GM23248 (cell line): ENCODE measurements at regions not wholly inside any gene's neighbourhood (a gene's known extent, or its start where the extent isn't known, plus 50 kb on each side); places are given as distances from the start of the nearest gene placed in this dataset.
"Not testable (repeated sequence)": the region's sequence is repeated elsewhere in the genome, so short reads cannot be mapped to it uniquely, and the experiment has no call there.

ENCODE experiments used
- DNase-seq: peaks from one replicate; pipeline ENCODE4 v3.0.0-alpha.2; 2015
- H2AFZ ChIP-seq: fragments of 200-600 bp; sonication (generic); 2 replicates; pipeline ENCODE4 v1.6.1; 2016; ENCODE audit warnings: antibody characterized with exemption
- H3F3A ChIP-seq: fragments of 200-600 bp; sonication (generic); 2 replicates; pipeline ENCODE4 v1.6.1; 2016; ENCODE audit warnings: mild to moderate bottlenecking, antibody characterized with exemption, mixed run types; ENCODE audit not compliant: insufficient read depth
- H3K27ac ChIP-seq: fragments of 200-600 bp; sonication (generic); 2 replicates; pipeline ENCODE4 v1.5.1; 2016; ENCODE audit warnings: mild to moderate bottlenecking
- H3K27me3 ChIP-seq: fragments of 200-600 bp; sonication (generic); replicated peaks from 2 replicates; pipeline ENCODE4 v1.6.1; 2016; ENCODE audit warnings: mild to moderate bottlenecking; ENCODE audit not compliant: insufficient read depth
- H3K36me3 ChIP-seq: fragments of 200-600 bp; sonication (generic); 2 replicates; pipeline ENCODE4 v1.6.1; 2016; ENCODE audit warnings: low read depth, mild to moderate bottlenecking
- H3K4me1 ChIP-seq: fragments of 200-600 bp; sonication (generic); 2 replicates; pipeline ENCODE4 v1.6.1; 2016; ENCODE audit warnings: mild to moderate bottlenecking; ENCODE audit not compliant: insufficient read depth
- H3K4me2 ChIP-seq: fragments of 200-600 bp; sonication (generic); one replicate; pipeline ENCODE4 v1.6.1; 2016; ENCODE audit warnings: mild to moderate bottlenecking; ENCODE audit not compliant: unreplicated experiment
- H3K4me3 ChIP-seq: fragments of 200-600 bp; sonication (generic); 2 replicates; pipeline ENCODE4 v1.5.1; 2016; ENCODE audit warnings: mild to moderate bottlenecking
- H3K79me2 ChIP-seq: fragments of 200-600 bp; sonication (generic); 2 replicates; pipeline ENCODE4 v1.6.1; 2016; ENCODE audit warnings: mild to moderate bottlenecking; ENCODE audit not compliant: insufficient read depth
- H3K9ac ChIP-seq: fragments of 200-600 bp; sonication (generic); 2 replicates; pipeline ENCODE4 v1.6.1; 2016; ENCODE audit warnings: mild to moderate bottlenecking
- H3K9me2 ChIP-seq: fragments of 200-600 bp; sonication (generic); 2 replicates; pipeline ENCODE4 v1.6.1; 2016; ENCODE audit warnings: mixed run types, mild to moderate bottlenecking, moderate library complexity; ENCODE audit not compliant: insufficient read depth
- H3K9me3 ChIP-seq: fragments of 200-600 bp; sonication (generic); one replicate; pipeline ENCODE4 v1.6.1; 2017; ENCODE audit warnings: low read depth
- H4K20me1 ChIP-seq: fragments of 200-600 bp; sonication (generic); 2 replicates; pipeline ENCODE4 v1.6.0; 2016; ENCODE audit not compliant: insufficient read depth
- EZH2 ChIP-seq: fragments of 200-600 bp; sonication (generic); IDR thresholded peaks from 2 replicates; pipeline ENCODE4 v1.6.1; 2018; ENCODE audit warnings: antibody characterized with exemption, mild to moderate bottlenecking; ENCODE audit not compliant: insufficient read depth, poor library complexity, severe bottlenecking
- EZH2phosphoT487 ChIP-seq: fragments of 200-600 bp; sonication (generic); IDR thresholded peaks from 2 replicates; pipeline ENCODE4 v1.6.1; 2018; ENCODE audit warnings: antibody characterized with exemption, moderate library complexity, mild to moderate bottlenecking, low read depth; ENCODE audit not compliant: insufficient read depth
- WGBS, 2 experiments: methylation state at CpG; one replicate each; pipeline ENCODE4 v1.1.6; 2015 to 2017; ENCODE audit warnings: low lambda C conversion rate in 2 of 2, low coverage in 1 of 2; ENCODE audit errors: missing lambda C conversion rate in 2 of 2; 5-methylcytosine and 5-hydroxymethylcytosine counted together
- in situ Hi-C: fragments of 300-500 bp; cut with MboI; formaldehyde crosslinking; loops from 2 replicates; pipeline ENCODE4 v1.15.0; 2020

DNA sequence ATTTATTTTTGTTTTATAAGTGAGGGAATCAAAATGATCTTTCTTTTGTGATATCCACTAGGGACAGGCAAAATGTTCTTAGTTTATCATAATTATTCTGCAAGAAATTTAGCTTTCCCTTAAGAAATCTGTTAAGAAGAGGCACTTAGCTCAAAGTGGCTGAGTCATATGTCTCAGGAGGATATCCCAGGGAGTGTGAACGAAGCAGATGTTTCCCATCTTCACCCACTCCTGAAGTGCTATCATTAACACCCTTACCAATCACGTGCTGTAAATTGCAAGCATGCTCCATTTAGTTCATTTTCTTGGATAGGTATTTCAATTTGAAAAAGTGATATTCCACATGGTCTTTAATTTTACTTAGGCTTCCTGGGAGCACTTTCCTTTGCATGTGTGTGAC, 774.3 kb upstream of the TMEFF2 start:
- no peak overlapping the region for H3K9ac ChIP-seq
- no peak overlapping the region for H2AFZ ChIP-seq
- H3K79me2 ChIP-seq, result no peaks in the 10 kb centered on the region
- TF ChIP-seq EZH2 (no peak), EZH2phosphoT487 (no peak)
- no peak overlapping the region for H3K4me3 ChIP-seq
- 8 to 9% methylated on average over 2 of the region's 2 CpGs for WGBS, 2 experiments
- no peak overlapping the region for H3K27ac ChIP-seq
- DNase-seq, result no peak
- H3K4me2 ChIP-seq, result no peak overlapping the region
- in situ Hi-C loops, result no loop called here
- no peaks in the 10 kb centered on the region for H3K36me3 ChIP-seq
- no peaks in the 10 kb centered on the region for H3K9me3 ChIP-seq
- H3K4me1 ChIP-seq, result no peaks in the 10 kb centered on the region
- no peaks in the 10 kb centered on the region for H3F3A ChIP-seq
- no peaks in the 10 kb centered on the region for H4K20me1 ChIP-seq
- H3K27me3 ChIP-seq, result no peaks in the 10 kb centered on the region
- no peaks in the 10 kb centered on the region for H3K9me2 ChIP-seq

- Histone ChIP-seq H3K9ac (no peak overlapping the region), H3K79me2 (no peaks in the 10 kb centered on the region), H3K9me2 (no peaks in the 10 kb centered on the region), H3K27me3 (no peaks in the 10 kb centered on the region), H4K20me1 (no peaks in the 10 kb centered on the region), H3K36me3 (no peaks in the 10 kb centered on the region), H3K9me3 (no peaks in the 10 kb centered on the region), H3K27ac (no peak overlapping the region), H2AFZ (no peak overlapping the region), H3K4me1 (no peaks in the 10 kb centered on the region), H3K4me3 (no peak overlapping the region), H3F3A (no peaks in the 10 kb centered on the region), H3K4me2 (no peak overlapping the region)
- DNase-seq, result peak; percentile 2
- 17 to 21% methylated on average over 3 of the region's 3 CpGs for WGBS, 2 experiments
- in situ Hi-C loops, result no loop called here
- TF ChIP-seq EZH2 (no peak), EZH2phosphoT487 (no peak)
Measured at GRCh38 chr2:192960945-192961344, 766.2 kb upstream of the TMEFF2 start.

- H3K9me3 ChIP-seq, in situ Hi-C loops, H3K27me3 ChIP-seq: not testable (repeated sequence)
Measured at GRCh38 chr2:192958615-192959014, 763.9 kb upstream of the TMEFF2 start.

GRCh38 chr2:192957425-192957824, 762.7 kb upstream of the TMEFF2 start:
- TF ChIP-seq EZH2, result no peak
- TF ChIP-seq EZH2phosphoT487, result no peak
- WGBS, 2 experiments, result 44 to 49% methylated on average over 5 of the region's 5 CpGs
- no peak overlapping the region for H3K27ac ChIP-seq
- H3K27me3 ChIP-seq, result no peaks in the 10 kb centered on the region
- no peaks in the 10 kb centered on the region for H3K9me2 ChIP-seq
- no peak overlapping the region for H2AFZ ChIP-seq
- H3K4me2 ChIP-seq, result no peak overlapping the region
- DNase-seq, result no peak
- no peaks in the 10 kb centered on the region for H3K79me2 ChIP-seq
- H3K4me3 ChIP-seq, result no peak overlapping the region
- no peaks in the 10 kb centered on the region for H4K20me1 ChIP-seq
- no peaks in the 10 kb centered on the region for H3K4me1 ChIP-seq
- H3K36me3 ChIP-seq, result no peaks in the 10 kb centered on the region
- H3K9ac ChIP-seq, result no peak overlapping the region
- no peaks in the 10 kb centered on the region for H3F3A ChIP-seq
- in situ Hi-C loops, result no loop called here
- H3K9me3 ChIP-seq, result no peaks in the 10 kb centered on the region

More at GRCh38 chr2:192958615-192959014, 763.9 kb upstream of the TMEFF2 start:
- not testable (repeated sequence) for DNase-seq, H4K20me1 ChIP-seq, H3K4me3 ChIP-seq, H3K79me2 ChIP-seq, H3K36me3 ChIP-seq, H2AFZ ChIP-seq, H3K9ac ChIP-seq, H3K4me1 ChIP-seq, H3K27ac ChIP-seq, H3F3A ChIP-seq, H3K9me2 ChIP-seq, H3K4me2 ChIP-seq
- WGBS, 2 experiments, result 40 to 52% methylated on average over 7 of the region's 7 CpGs

DNA sequence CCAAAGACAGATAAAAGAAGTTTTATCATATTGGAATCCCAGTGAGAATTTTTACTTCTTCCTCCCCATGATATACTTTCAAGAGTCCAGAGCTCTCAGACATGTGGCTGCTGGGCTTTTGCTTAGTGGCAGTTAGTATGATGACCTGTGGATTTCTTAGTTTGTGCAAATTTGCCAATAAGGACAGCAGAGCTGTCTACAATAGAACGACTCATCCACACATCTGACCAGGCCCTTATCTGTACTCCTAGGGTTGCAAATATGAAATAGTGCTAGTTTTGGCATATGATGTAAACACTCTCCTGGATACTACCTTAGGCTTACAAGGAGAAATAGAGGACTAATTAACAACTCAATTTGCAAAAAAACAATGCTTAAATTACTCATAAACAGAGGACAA, 758.4 kb upstream of the TMEFF2 start:
- H3K36me3 ChIP-seq, result no peaks in the 10 kb centered on the region
- no peak for DNase-seq
- no peaks in the 10 kb centered on the region for H3K79me2 ChIP-seq
- H3K9me2 ChIP-seq, result no peaks in the 10 kb centered on the region
- in situ Hi-C loops, result no loop called here
- no peak overlapping the region for H3K9ac ChIP-seq
- H2AFZ ChIP-seq, result no peak overlapping the region
- no peaks in the 10 kb centered on the region for H3F3A ChIP-seq
- H3K27me3 ChIP-seq, result no peaks in the 10 kb centered on the region
- no peaks in the 10 kb centered on the region for H3K9me3 ChIP-seq
- no peak overlapping the region for H3K4me3 ChIP-seq
- no peaks in the 10 kb centered on the region for H3K4me1 ChIP-seq
- H4K20me1 ChIP-seq, result no peaks in the 10 kb centered on the region
- no peak for TF ChIP-seq EZH2phosphoT487
- TF ChIP-seq EZH2, result no peak
- no peak overlapping the region for H3K4me2 ChIP-seq
- H3K27ac ChIP-seq, result no peak overlapping the region
- 53 to 60% methylated on average over 1 of the region's 1 CpG for WGBS, 2 experiments
